Stimulated activated CD8-positive, alpha-beta memory T cell treated with anti-CD3 and anti-CD28 coated beads, Interleukin-4, amount 100 ng/mL, for 24 hours (primary cell): ENCODE measurements at regions not wholly inside any gene's neighbourhood (a gene's known extent, or its start where the extent isn't known, plus 50 kb on each side); places are given as distances from the start of the nearest gene placed in this dataset.
"Not testable (repeated sequence)": the region's sequence is repeated elsewhere in the genome, so short reads cannot be mapped to it uniquely, and the experiment has no call there.

Source experiments
- DNase-seq: peaks from one replicate; pipeline ENCODE4 v3.0.0-alpha.2; 2020; ENCODE audit warnings: low read depth

- DNase-seq, result not testable (repeated sequence)
These were observed 321.6 kb upstream of the NT5E start for GRCh38 chr6:85128256-85128655.

GRCh38 chr6:85127696-85128243, 322.1 kb upstream of the NT5E start:
- DNase-seq, result no peak

GRCh38 chr6:85127168-85127498, 322.8 kb upstream of the NT5E start:
- no peak for DNase-seq

- DNase-seq, result peak; percentile 4
These were observed 323.3 kb upstream of the NT5E start for GRCh38 chr6:85126485-85127167.

GRCh38 chr6:85125526-85125925, 324.4 kb upstream of the NT5E start:
- DNase-seq, result no peak

- DNase-seq, result no peak
These were observed 325.2 kb upstream of the NT5E start for GRCh38 chr6:85124472-85125354.

GRCh38 chr6:85121158-85121557, 328.7 kb upstream of the NT5E start:
- no peak for DNase-seq

- DNase-seq, result no peak
These were observed 331.1 kb upstream of the NT5E start for GRCh38 chr6:85118652-85119235.

GRCh38 chr6:85118233-85118632, 331.6 kb upstream of the NT5E start:
- DNase-seq, result no peak

GRCh38 chr6:85116475-85116874, 333.4 kb upstream of the NT5E start:
- no peak for DNase-seq

GRCh38 chr6:85115876-85116275, 334.0 kb upstream of the NT5E start:
- DNase-seq, result no peak

- DNase-seq, result no peak
These were observed 334.5 kb upstream of the NT5E start for GRCh38 chr6:85115376-85115775.

- no peak for DNase-seq
These were observed 335.3 kb upstream of the NT5E start for GRCh38 chr6:85114581-85114935.

- DNase-seq, result no peak
These were observed 335.8 kb upstream of the NT5E start for GRCh38 chr6:85113934-85114580.

GRCh38 chr6:85112540-85112939, 337.3 kb upstream of the NT5E start:
- no peak for DNase-seq

- no peak for DNase-seq
These were observed 338.3 kb upstream of the NT5E start for GRCh38 chr6:85111481-85112011.

- no peak for DNase-seq
These were observed 338.9 kb upstream of the NT5E start for GRCh38 chr6:85110943-85111342.

- no peak for DNase-seq
These were observed 342.2 kb upstream of the NT5E start for GRCh38 chr6:85107701-85108100.

- no peak for DNase-seq
These were observed 332.6 kb upstream of the TBX18 start for GRCh38 chr6:85096976-85097375.

- no peak for DNase-seq
These were observed 327.8 kb upstream of the TBX18 start for GRCh38 chr6:85092226-85092625.

- no peak for DNase-seq
These were observed 324.9 kb upstream of the TBX18 start for GRCh38 chr6:85089255-85089654.

GRCh38 chr6:85085875-85086274, 321.5 kb upstream of the TBX18 start:
- no peak for DNase-seq
